ENCODE measurements at regions not wholly inside any gene's neighbourhood (a gene's known extent, or its start where the extent isn't known, plus 50 kb on each side); places are given as distances from the start of the nearest gene placed in this dataset.

- TF ChIP-seq POLR2AphosphoS5 (IDR thresholded peaks at IDR 0.05): no peak
- no peak for TF ChIP-seq POLR2A (IDR thresholded peaks at IDR 0.05)
- no peak for TF ChIP-seq CTCF (IDR thresholded peaks at IDR 0.05)
Measured at GRCh38 chr2:132033365-132033764, 128.4 kb downstream of the ANKRD30BL start.
